Lung (tissue), 11 donors: ENCODE measurements at regions not wholly inside any gene's neighbourhood (a gene's known extent, or its start where the extent isn't known, plus 50 kb on each side); places are given as distances from the start of the nearest gene placed in this dataset.

Experiments
- ATAC-seq: fragments of 200-7000 bp; cut with Tn5 transposase; one replicate; pipeline ENCODE4 v1.9.1; 2020; ENCODE audit warnings: moderate number of reproducible peaks; ENCODE audit not compliant: insufficient read depth, low FRiP score
- DNase-seq, 3 donors: peaks; one replicate each; pipeline ENCODE4 v3.0.0-alpha.2; 2013 to 2017
- H3K27ac ChIP-seq, 2 donors: one replicate each; pipeline ENCODE4 v1.5.1; 2013; ENCODE audit warnings: mild to moderate bottlenecking in 2 of 2, moderate library complexity in 2 of 2, control low read depth in 1 of 2, inconsistent platforms in 1 of 2, low read depth in 1 of 2, low read length in 1 of 2
- H3K27me3 ChIP-seq, 3 donors: one replicate each; pipeline ENCODE4 v1.5.1; 2013; ENCODE audit warnings: low read length in 2 of 3; ENCODE audit not compliant: control insufficient read depth in 3 of 3, insufficient read depth in 3 of 3
- H3K36me3 ChIP-seq, 4 donors: one replicate each; pipeline ENCODE4 v1.5.1; 2013; ENCODE audit warnings: low read length in 4 of 4, mild to moderate bottlenecking in 1 of 4, moderate library complexity in 1 of 4; ENCODE audit not compliant: control insufficient read depth in 4 of 4, insufficient read depth in 4 of 4
- H3K4me1 ChIP-seq, 5 donors: one replicate each; pipeline ENCODE4 v1.5.1; 2013; ENCODE audit warnings: low read length in 5 of 5, mild to moderate bottlenecking in 2 of 5, moderate library complexity in 1 of 5; ENCODE audit not compliant: control insufficient read depth in 5 of 5, insufficient read depth in 5 of 5
- H3K4me3 ChIP-seq: one replicate; pipeline ENCODE4 v1.5.1; 2013; ENCODE audit warnings: mild to moderate bottlenecking, control low read depth, moderate library complexity
- H3K9ac ChIP-seq, 2 donors: one replicate each; pipeline ENCODE4 v1.5.1; 2013; ENCODE audit warnings: low read length in 2 of 2, control low read depth in 1 of 2; ENCODE audit not compliant: insufficient read depth in 1 of 2
- H3K9me3 ChIP-seq, 4 donors: one replicate each; pipeline ENCODE4 v1.5.1; 2013; ENCODE audit warnings: low read length in 3 of 4, mild to moderate bottlenecking in 1 of 4, moderate library complexity in 1 of 4; ENCODE audit not compliant: control insufficient read depth in 4 of 4, insufficient read depth in 3 of 4
- CTCF ChIP-seq: IDR thresholded peaks from 2 replicates; pipeline ENCODE4 v1.5.1; 2012; ENCODE audit warnings: mild to moderate bottlenecking; ENCODE audit errors: control extremely low read depth, extremely low read depth
- WGBS, 2 donors: extraction: QIAGEN DNeasy Blood & Tissue Kit; methylation state at CpG; one replicate each; pipeline ENCODE4 v1.1.7; 2013; 5-methylcytosine and 5-hydroxymethylcytosine counted together
- donor health status: control.
- donor health status: control.
- donor health status: Bipolar disorder and iron deficiency.
- donor health status: healthy.
- donor health status: DM: yes; HTN: yes; CAD: no.

- no peaks in the 10 kb centered on the region for H3K4me1 ChIP-seq
- H3K4me3 ChIP-seq = no peak overlapping the region
- ATAC-seq (no peak), DNase-seq (no peak)
- H3K27ac ChIP-seq = no peak overlapping the region
- WGBS, 2 donors = 76 to 83% methylated on average over 5 of the region's 5 CpGs
- H3K9ac ChIP-seq = no peak overlapping the region
- no peaks in the 10 kb centered on the region for H3K27me3 ChIP-seq
- TF ChIP-seq CTCF = no peak
- H3K9me3 ChIP-seq = no peaks in the 10 kb centered on the region
- H3K36me3 ChIP-seq = no peaks in the 10 kb centered on the region
Measured at GRCh38 chr4:145320294-145320693, 139.9 kb upstream of the OTUD4 start.

- no peak for TF ChIP-seq CTCF
- 75 to 77% methylated on average over 2 of the region's 2 CpGs for WGBS, 2 donors
- no peak overlapping the region for H3K9ac ChIP-seq
- H3K27me3 ChIP-seq = no peaks in the 10 kb centered on the region
- no peak overlapping the region for H3K27ac ChIP-seq
- no peaks in the 10 kb centered on the region for H3K36me3 ChIP-seq
- ATAC-seq = no peak
- no peak for DNase-seq
- no peak overlapping the region for H3K4me3 ChIP-seq
- no peaks in the 10 kb centered on the region for H3K4me1 ChIP-seq
- no peaks in the 10 kb centered on the region for H3K9me3 ChIP-seq
Measured at GRCh38 chr4:145319751-145320150, 139.4 kb upstream of the OTUD4 start.

GRCh38 chr4:145316897-145317574 is 136.6 kb upstream of the OTUD4 start:
- no peak for TF ChIP-seq CTCF
- H3K4me3 ChIP-seq = no peak overlapping the region
- DNase-seq (no peak), ATAC-seq (no peak)
- peaks cover 0 to 2% (median 0%) of the 10 kb centered on the region in 4 donors for H3K9me3 ChIP-seq
- no peaks in the 10 kb centered on the region for H3K36me3 ChIP-seq
- no peak overlapping the region for H3K9ac ChIP-seq
- H3K27me3 ChIP-seq = no peaks in the 10 kb centered on the region
- no peak overlapping the region for H3K27ac ChIP-seq
- WGBS, 2 donors = 95 to 96% methylated on average over 2 of the region's 2 CpGs
- H3K4me1 ChIP-seq = no peaks in the 10 kb centered on the region

GRCh38 chr4:145315811-145316225 is 135.4 kb upstream of the OTUD4 start:
- H3K9me3 ChIP-seq = peaks cover 0 to 2% (median 0%) of the 10 kb centered on the region in 4 donors
- no peak overlapping the region for H3K27ac ChIP-seq
- no peaks in the 10 kb centered on the region for H3K4me1 ChIP-seq
- TF ChIP-seq CTCF = no peak
- H3K9ac ChIP-seq = no peak overlapping the region
- no peaks in the 10 kb centered on the region for H3K36me3 ChIP-seq
- ATAC-seq = no peak
- no peaks in the 10 kb centered on the region for H3K27me3 ChIP-seq
- DNase-seq = no peak
- no peak overlapping the region for H3K4me3 ChIP-seq
